ENCODE measurements at regions not wholly inside any gene's neighbourhood (a gene's known extent, or its start where the extent isn't known, plus 50 kb on each side); places are given as distances from the start of the nearest gene placed in this dataset.

- Histone ChIP-seq H4K8ac (ENCODE audit: low read depth in 2 of 2, low read length in 2 of 2) (no peak overlapping the region), H2AK5ac (ENCODE audit: low read depth, low read length) (no peak overlapping the region), H3K4me2 (ENCODE audit: low read depth, low read length) (no peak overlapping the region), H3K56ac (ENCODE audit: extremely low read depth, insufficient read depth, low read length) (no peak overlapping the region), H3K36me3 (ENCODE audit: control insufficient read depth, insufficient read depth, low read length) (no peaks in the 10 kb centered on the region), H2BK120ac (ENCODE audit: low read depth, low read length) (no peak overlapping the region), H3K27me3 (ENCODE audit: control insufficient read depth, insufficient read depth, low read length) (no peaks in the 10 kb centered on the region), H3K79me1 (ENCODE audit: low read depth in 1 of 2, low read length in 2 of 2) (no peaks in the 10 kb centered on the region), H4K5ac (ENCODE audit: low read depth, low read length) (no peak overlapping the region), H2BK20ac (ENCODE audit: low read depth, low read length) (no peak overlapping the region), H4K91ac (ENCODE audit: insufficient read depth, low read depth, low read length) (no peak overlapping the region), H4K20me1 (ENCODE audit: insufficient read depth, low read length) (no peaks in the 10 kb centered on the region), H2BK15ac (ENCODE audit: low read depth, low read length) (no peak overlapping the region), H3K23ac (ENCODE audit: low read depth, low read length) (no peak overlapping the region), H3K4ac (ENCODE audit: low read depth, low read length) (no peak overlapping the region), H3K4me1 (ENCODE audit: control insufficient read depth, insufficient read depth, low read length) (no peaks in the 10 kb centered on the region), H2AK9ac (replicated peaks; ENCODE audit: low read depth, low read length, poor library complexity) (no peak overlapping the region), H3K9me1 (ENCODE audit: insufficient read depth, low read length) (no peaks in the 10 kb centered on the region), H2AFZ (replicated peaks; ENCODE audit: low read length, poor library complexity) (no peak overlapping the region), H2BK5ac (ENCODE audit: low read depth, low read length, poor library complexity, severe bottlenecking) (no peak overlapping the region), H3K27ac (ENCODE audit: insufficient read depth, low read length) (no peak overlapping the region), H3K4me3 (ENCODE audit: insufficient read depth, low read depth, low read length) (no peak overlapping the region), H3K14ac (replicated peaks; ENCODE audit: low read depth, low read length) (no peak overlapping the region), H3K9ac (ENCODE audit: low read depth, low read length) (no peak overlapping the region), H3K18ac (ENCODE audit: low read depth, low read length) (no peak overlapping the region), H3K9me3 (ENCODE audit: control insufficient read depth, insufficient read depth, low read length) (no peaks in the 10 kb centered on the region; the same call in 1 of the 2 replicates)
- POLR2A ChIA-PET (ENCODE audit: unreplicated experiment), result no interaction called here
- no peak for DNase-seq
- no TSS peak for BruUV-seq (replicated peaks)
- no peak for TF ChIP-seq CEBPB (IDR thresholded peaks at IDR 0.05; ENCODE audit: low read depth, low read length)
- no peak for TF ChIP-seq SMC3 (IDR thresholded peaks at IDR 0.05; ENCODE audit: low read depth, low read length)
- no peak for TF ChIP-seq NFE2L2 (IDR thresholded peaks at IDR 0.05; ENCODE audit: low read depth, low read length)
- no peak for TF ChIP-seq BHLHE40 (IDR thresholded peaks at IDR 0.05; ENCODE audit: low read depth, low read length)
- TF ChIP-seq CTCF (conservative IDR thresholded peaks at IDR 0.05; ENCODE audit: low read depth, low read length), result no peak
- TF ChIP-seq CHD1 (IDR thresholded peaks at IDR 0.05; ENCODE audit: low read depth, low read length), result no peak
- no peak for TF ChIP-seq MXI1 (IDR thresholded peaks at IDR 0.05; ENCODE audit: borderline replicate concordance, low read depth, low read length)
- TF ChIP-seq FOS (IDR thresholded peaks at IDR 0.05; ENCODE audit: low read depth, low read length), result no peak
- TF ChIP-seq POLR2A (IDR thresholded peaks at IDR 0.05; ENCODE audit: low read depth, low read length), result no peak
- TF ChIP-seq MAZ (IDR thresholded peaks at IDR 0.05; ENCODE audit: borderline replicate concordance, low read depth, low read length), result no peak
- TF ChIP-seq RCOR1 (IDR thresholded peaks at IDR 0.05; ENCODE audit: insufficient replicate concordance, low read length), result no peak
- TF ChIP-seq RAD21 (IDR thresholded peaks at IDR 0.05; ENCODE audit: low read length), result no peak
- TF ChIP-seq RFX5 (IDR thresholded peaks at IDR 0.05; ENCODE audit: low read depth, low read length), result no peak
- ATAC-seq (ENCODE audit: low read depth), result no peak
- CTCF ChIA-PET, result no interaction called here
- dilution Hi-C loops (cut with HindIII; ENCODE audit: low sequenced_read_pairs, unreplicated experiment), result no loop called here
- intact Hi-C loops (cut with micrococcal nuclease), result no loop called here
- in situ Hi-C loops (cut with MboI; ENCODE audit: low sequenced_read_pairs), result no loop called here
Measured at GRCh38 chr3:116566478-116566960, 121.2 kb upstream of the LSAMP start.
